Esophagus (tissue), 2 donors: ENCODE measurements at regions not wholly inside any gene's neighbourhood (a gene's known extent, or its start where the extent isn't known, plus 50 kb on each side); places are given as distances from the start of the nearest gene placed in this dataset.

ENCODE experiments used
- H3K27ac ChIP-seq, 2 donors: one replicate each; pipeline ENCODE4 v1.5.1; 2013; ENCODE audit warnings: low read depth in 2 of 2, mild to moderate bottlenecking in 2 of 2, inconsistent platforms in 1 of 2, low read length in 1 of 2, moderate library complexity in 1 of 2
- H3K27me3 ChIP-seq, 2 donors: one replicate each; pipeline ENCODE4 v1.6.1; 2013; ENCODE audit warnings: low read length in 2 of 2, control low read depth in 1 of 2, mild to moderate bottlenecking in 1 of 2; ENCODE audit not compliant: insufficient read depth in 2 of 2, control insufficient read depth in 1 of 2
- H3K36me3 ChIP-seq, 2 donors: one replicate each; pipeline ENCODE4 v1.6.1; 2013; ENCODE audit warnings: low read length in 1 of 2; ENCODE audit not compliant: control insufficient read depth in 2 of 2, insufficient read depth in 2 of 2
- H3K4me1 ChIP-seq, 2 donors: one replicate each; pipeline ENCODE4 v1.6.1; 2013; ENCODE audit warnings: low read length in 1 of 2; ENCODE audit not compliant: control insufficient read depth in 2 of 2, insufficient read depth in 2 of 2
- H3K4me3 ChIP-seq, 2 donors: one replicate each; pipeline ENCODE4 v1.5.1; 2013; ENCODE audit warnings: low read length in 2 of 2, mild to moderate bottlenecking in 2 of 2, low read depth in 1 of 2, moderate library complexity in 1 of 2
- H3K9me3 ChIP-seq, 2 donors: one replicate each; pipeline ENCODE4 v1.6.1; 2013; ENCODE audit warnings: mild to moderate bottlenecking in 2 of 2, low read depth in 1 of 2, low read length in 1 of 2, moderate library complexity in 1 of 2; ENCODE audit not compliant: control insufficient read depth in 2 of 2, insufficient read depth in 1 of 2
- WGBS, 2 donors: extraction: QIAGEN DNeasy Blood & Tissue Kit; methylation state at CpG; one replicate each; pipeline ENCODE4 v1.1.7; 2013; 5-methylcytosine and 5-hydroxymethylcytosine counted together
- donor health status: healthy with polysubstance abuse.
- donor health status: Bipolar disorder and iron deficiency.

GRCh38 chr4:79516114-79516513 is 108.1 kb upstream of the GK2 start:
- 86 to 91% methylated on average over 2 of the region's 2 CpGs for WGBS, 2 donors
- Histone ChIP-seq H3K36me3 (no peaks in the 10 kb centered on the region), H3K27ac (no peak overlapping the region), H3K27me3 (no peaks in the 10 kb centered on the region), H3K9me3 (no peaks in the 10 kb centered on the region), H3K4me3 (no peak overlapping the region), H3K4me1 (no peaks in the 10 kb centered on the region)

DNA sequence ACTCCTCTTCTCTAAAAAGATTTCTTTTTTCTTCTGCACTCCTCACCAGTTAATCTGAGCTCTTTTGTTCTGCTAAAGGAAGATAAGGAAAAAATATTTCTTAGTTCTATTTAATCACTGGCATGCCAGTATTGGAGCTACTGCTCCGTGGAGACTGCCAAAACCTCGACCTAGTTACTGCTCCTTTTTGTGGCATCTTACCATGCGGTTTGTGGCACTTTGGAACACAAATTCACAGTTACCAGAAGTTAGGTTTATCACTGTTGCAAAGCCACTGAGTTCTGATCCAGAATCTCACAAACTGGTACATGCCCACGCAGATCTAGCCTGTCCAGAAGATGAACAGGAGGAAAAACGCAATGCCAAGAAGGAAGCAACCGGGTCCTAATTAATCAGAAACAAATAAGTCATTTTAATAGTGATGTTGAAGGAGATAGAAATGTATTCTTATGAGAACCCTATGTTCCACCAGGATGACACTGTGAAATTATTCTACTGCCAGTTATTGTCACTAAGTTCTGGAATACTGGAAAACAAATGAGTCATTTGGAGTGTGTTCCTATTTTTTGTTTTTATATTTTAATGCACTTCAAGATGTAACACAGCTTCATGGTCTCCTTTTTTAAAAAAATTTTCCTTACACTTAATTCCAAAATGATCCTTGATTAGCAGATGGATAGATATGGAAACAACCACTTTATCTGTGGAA is 106.7 kb upstream of the GK2 start:
- Histone ChIP-seq H3K27ac (no peak overlapping the region), H3K4me1 (no peaks in the 10 kb centered on the region), H3K4me3 (no peak overlapping the region), H3K9me3 (no peaks in the 10 kb centered on the region), H3K27me3 (no peaks in the 10 kb centered on the region), H3K36me3 (no peaks in the 10 kb centered on the region)
- WGBS, 2 donors = 29 to 40% methylated on average over 6 of the region's 6 CpGs

GRCh38 chr4:79513576-79513975 is 105.5 kb upstream of the GK2 start:
- no peaks in the 10 kb centered on the region for H3K9me3 ChIP-seq
- no peak overlapping the region for H3K4me3 ChIP-seq
- H3K27me3 ChIP-seq = no peaks in the 10 kb centered on the region
- no peaks in the 10 kb centered on the region for H3K4me1 ChIP-seq
- WGBS, 2 donors = 86 to 87% methylated on average over 2 of the region's 2 CpGs
- H3K36me3 ChIP-seq = no peaks in the 10 kb centered on the region
- no peak overlapping the region for H3K27ac ChIP-seq

DNA sequence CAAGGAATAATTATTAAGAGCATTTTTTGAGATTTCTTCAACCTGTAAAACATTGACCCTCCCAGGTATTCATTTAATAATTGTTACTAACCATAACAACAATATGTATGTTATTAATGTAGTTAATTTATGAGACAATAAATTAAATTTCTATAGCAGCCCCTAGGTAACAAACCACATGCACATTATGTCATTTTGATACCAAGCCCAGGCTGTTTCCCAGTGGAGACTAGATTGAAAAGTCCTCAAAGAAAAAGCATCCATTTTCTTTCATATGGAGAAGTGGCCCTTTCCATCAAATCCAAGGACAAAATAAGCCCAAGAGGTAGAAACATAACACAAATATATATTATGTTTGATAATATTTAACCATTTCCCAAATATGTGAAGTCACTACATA is 104.3 kb upstream of the GK2 start:
- H3K4me1 ChIP-seq = no peaks in the 10 kb centered on the region
- no peaks in the 10 kb centered on the region for H3K9me3 ChIP-seq
- no peak overlapping the region for H3K27ac ChIP-seq
- H3K36me3 ChIP-seq = no peaks in the 10 kb centered on the region
- H3K4me3 ChIP-seq = no peak overlapping the region
- H3K27me3 ChIP-seq = no peaks in the 10 kb centered on the region

DNA sequence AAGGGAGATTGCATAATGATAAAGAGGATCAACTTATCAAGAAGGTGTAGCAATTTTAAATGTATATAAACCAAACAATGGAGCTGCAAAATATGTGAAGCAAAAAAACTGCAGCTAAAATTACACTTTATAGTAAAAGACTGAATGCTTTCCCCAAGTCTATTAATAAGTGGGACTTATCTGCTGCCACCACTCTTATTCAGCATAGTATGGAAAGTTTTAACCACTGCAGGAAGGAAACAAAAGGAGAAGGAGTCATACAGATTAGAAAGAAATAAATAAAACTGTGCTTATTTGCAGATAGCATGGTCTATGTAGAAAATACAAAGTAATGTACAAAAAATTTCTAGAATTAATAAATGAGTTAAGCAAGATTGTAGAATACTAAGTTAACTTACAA is 94.1 kb upstream of the GK2 start:
- no peaks in the 10 kb centered on the region for H3K36me3 ChIP-seq
- H3K4me1 ChIP-seq = no peaks in the 10 kb centered on the region
- no peaks in the 10 kb centered on the region for H3K9me3 ChIP-seq
- H3K27me3 ChIP-seq = no peaks in the 10 kb centered on the region
- H3K27ac ChIP-seq = no peak overlapping the region
- no peak overlapping the region for H3K4me3 ChIP-seq

DNA sequence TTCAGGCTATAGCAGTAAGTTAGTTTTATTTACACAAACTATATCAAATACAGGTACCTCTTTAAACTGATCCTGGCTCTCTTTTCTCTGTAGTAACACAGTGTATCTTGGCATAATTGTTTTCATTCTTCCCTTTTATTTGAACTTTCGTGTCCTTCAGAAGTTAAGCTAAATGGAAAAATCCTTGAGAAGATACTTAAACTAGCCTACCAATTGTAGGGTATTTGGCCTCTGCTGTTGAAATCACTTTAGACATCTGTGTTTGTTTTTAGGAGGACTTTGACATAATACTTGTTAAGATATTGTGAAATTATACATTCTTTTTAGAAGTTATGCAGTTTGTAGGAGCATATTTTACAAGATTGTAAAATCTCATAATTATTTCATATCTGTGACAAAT is 90.3 kb upstream of the GK2 start:
- Histone ChIP-seq H3K27ac (no peak overlapping the region), H3K36me3 (no peaks in the 10 kb centered on the region), H3K4me1 (no peaks in the 10 kb centered on the region), H3K9me3 (no peaks in the 10 kb centered on the region), H3K4me3 (no peak overlapping the region), H3K27me3 (no peaks in the 10 kb centered on the region)
- WGBS, 2 donors = 55 to 74% methylated on average over 1 of the region's 1 CpG

DNA sequence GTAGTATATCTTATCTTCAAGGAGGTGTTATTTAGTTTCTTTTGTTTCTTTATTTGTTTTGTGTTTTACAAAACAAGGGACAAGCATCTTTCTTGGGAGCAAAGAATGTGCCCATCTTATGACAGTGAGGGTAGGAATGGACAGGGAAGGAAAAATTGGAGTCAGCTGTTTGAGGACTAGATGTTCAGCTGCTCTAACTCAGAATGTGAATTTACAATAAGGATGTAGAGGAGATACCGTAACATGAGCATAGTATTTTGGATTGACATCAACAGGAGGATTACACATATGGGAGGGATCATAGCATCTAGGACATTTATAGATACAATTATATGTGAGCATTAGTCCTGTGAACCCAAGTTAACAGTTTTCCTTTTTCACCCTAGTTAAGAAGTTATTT is 89.0 kb upstream of the GK2 start:
- Histone ChIP-seq H3K27me3 (no peaks in the 10 kb centered on the region), H3K9me3 (no peaks in the 10 kb centered on the region), H3K4me3 (no peak overlapping the region), H3K27ac (no peak overlapping the region), H3K36me3 (no peaks in the 10 kb centered on the region), H3K4me1 (no peaks in the 10 kb centered on the region)
- 91 to 93% methylated on average over 1 of the region's 1 CpG for WGBS, 2 donors

- Histone ChIP-seq H3K36me3 (no peaks in the 10 kb centered on the region), H3K4me3 (no peak overlapping the region), H3K4me1 (no peaks in the 10 kb centered on the region), H3K27me3 (no peaks in the 10 kb centered on the region), H3K27ac (no peak overlapping the region), H3K9me3 (no peaks in the 10 kb centered on the region)
- WGBS, 2 donors = 23 to 52% methylated on average over 1 of the region's 1 CpG
These were observed 87.4 kb upstream of the GK2 start for GRCh38 chr4:79495447-79495846.

DNA sequence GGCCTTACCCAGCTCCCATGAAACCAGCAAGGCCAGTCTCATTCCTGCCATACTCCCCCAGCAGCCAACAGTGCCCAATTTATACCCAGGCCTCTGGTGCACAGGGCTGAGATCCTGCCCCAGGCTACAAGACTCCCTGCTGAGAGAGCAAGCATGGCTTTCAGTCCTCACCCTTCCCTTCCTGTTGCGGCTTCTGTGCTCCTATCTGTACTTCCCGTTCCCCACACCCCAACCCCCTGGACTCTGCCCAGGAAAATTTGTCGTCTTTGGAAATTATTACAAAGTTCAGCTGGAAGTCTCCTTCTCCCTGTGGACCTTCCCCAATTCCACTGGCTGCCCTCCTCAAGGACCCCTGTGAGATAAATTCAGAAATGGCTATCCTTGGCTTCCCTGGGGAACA is 84.1 kb upstream of the GK2 start:
- H3K4me1 ChIP-seq = no peaks in the 10 kb centered on the region
- H3K4me3 ChIP-seq = no peak overlapping the region
- no peaks in the 10 kb centered on the region for H3K36me3 ChIP-seq
- H3K9me3 ChIP-seq = no peaks in the 10 kb centered on the region
- H3K27me3 ChIP-seq = no peaks in the 10 kb centered on the region
- WGBS, 2 donors = 71 to 78% methylated on average over 3 of the region's 3 CpGs
- no peak overlapping the region for H3K27ac ChIP-seq

- Histone ChIP-seq H3K27me3 (no peaks in the 10 kb centered on the region), H3K36me3 (no peaks in the 10 kb centered on the region), H3K4me3 (no peak overlapping the region), H3K27ac (no peak overlapping the region), H3K9me3 (no peaks in the 10 kb centered on the region), H3K4me1 (no peaks in the 10 kb centered on the region)
- WGBS, 2 donors = 84 to 88% methylated on average over 2 of the region's 2 CpGs
These were observed 81.5 kb upstream of the GK2 start for GRCh38 chr4:79489506-79489905.
